ENCODE measurements at regions not wholly inside any gene's neighbourhood (a gene's known extent, or its start where the extent isn't known, plus 50 kb on each side); places are given as distances from the start of the nearest gene placed in this dataset.
"Not testable (repeated sequence)": the region's sequence is repeated elsewhere in the genome, so short reads cannot be mapped to it uniquely, and the experiment has no call there.

DNA sequence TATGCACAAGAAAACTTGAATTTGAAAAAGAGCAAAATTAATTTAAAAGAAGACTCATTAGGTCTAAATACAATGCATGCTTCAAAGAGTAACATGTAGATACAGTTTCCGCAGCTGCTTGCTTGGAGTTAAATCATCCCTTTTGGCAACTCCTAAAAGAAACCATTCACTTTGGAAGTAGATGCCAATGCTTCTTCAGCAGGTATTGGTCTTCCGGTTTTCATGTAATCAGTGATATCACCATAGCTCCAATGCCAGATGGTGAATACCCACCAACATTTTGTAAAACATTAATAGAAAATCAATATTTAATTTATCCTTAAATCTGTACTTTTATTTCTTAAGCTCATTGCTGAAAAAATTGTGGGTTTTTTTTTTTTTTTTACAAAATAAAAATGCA, 381.1 kb upstream of the PHF14 start:
- DNase-seq = no peak

DNA sequence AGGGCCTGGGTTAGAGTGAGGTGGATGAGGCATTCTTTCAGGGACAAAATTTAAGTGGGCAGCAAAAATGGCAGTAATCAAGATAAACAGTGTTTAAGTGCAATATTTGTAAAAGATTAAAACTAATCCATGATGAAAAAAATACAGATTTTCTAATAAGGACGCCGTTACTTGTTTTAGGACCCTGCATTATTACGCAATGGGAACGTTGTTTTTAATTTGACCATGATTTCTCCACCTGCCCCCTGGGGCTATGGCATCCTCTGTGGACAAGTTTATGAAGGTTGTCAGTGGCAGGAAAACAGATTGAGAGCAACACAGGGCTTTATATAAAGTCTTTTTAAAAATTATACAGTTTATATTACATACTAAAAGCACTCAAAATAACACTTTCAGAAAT, 380.6 kb upstream of the PHF14 start:
- no peak for DNase-seq

DNA sequence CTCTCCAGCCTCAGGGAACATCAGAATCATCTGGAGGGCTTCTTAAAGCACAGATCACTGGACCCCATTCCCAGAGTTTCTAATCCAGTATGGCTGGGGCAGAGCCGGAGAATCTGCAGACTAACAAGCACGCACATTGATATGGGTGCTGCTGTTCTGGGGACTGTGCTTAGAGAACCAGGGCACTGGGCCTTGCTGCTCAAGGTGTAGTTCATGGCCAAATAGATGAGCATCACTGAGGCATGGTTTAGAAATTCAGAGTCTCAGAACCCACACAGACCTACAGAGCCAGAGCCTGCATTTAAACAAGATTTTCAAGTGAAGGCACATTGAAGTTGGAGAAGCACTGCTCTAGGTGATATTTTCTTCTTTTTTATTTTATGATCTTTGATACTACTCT, 376.8 kb upstream of the PHF14 start:
- DNase-seq = no peak

DNA sequence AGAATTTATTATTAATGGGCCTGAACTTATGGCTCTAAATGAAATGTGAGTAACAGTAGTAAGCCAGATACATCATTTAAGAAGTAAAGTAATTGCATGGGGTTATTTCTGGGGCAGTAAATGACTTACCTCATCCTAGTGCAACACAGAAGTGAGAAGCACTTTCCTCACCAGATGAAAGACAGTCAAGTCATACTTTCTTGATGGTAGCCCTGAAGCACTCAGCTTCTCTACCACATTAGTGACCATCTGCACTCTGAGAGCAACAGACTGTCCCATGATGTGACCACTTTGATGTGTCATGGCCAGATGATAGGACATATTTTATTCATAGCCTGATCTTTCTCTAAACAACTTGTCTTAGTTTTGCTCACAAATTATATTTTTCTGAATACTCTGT, 369.5 kb upstream of the PHF14 start:
- DNase-seq = no peak

DNA sequence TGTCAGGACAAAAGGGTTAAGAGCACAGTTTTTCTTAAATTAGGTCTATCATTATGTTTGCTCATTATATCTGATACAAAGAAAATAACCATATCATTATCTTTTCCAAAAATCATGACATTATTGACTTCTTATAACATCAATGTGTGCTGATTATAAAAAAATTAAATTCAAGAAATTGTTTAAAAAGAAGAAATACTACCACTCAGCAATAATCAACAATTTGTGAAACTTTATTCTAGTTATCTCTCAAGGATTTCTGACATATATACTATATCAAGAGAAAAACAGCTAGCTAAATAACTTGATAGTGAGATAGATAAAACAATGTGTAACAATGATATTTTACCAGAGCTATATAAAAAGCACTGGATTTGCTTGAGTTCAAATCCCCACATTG, 360.7 kb upstream of the PHF14 start:
- DNase-seq = no peak

DNA sequence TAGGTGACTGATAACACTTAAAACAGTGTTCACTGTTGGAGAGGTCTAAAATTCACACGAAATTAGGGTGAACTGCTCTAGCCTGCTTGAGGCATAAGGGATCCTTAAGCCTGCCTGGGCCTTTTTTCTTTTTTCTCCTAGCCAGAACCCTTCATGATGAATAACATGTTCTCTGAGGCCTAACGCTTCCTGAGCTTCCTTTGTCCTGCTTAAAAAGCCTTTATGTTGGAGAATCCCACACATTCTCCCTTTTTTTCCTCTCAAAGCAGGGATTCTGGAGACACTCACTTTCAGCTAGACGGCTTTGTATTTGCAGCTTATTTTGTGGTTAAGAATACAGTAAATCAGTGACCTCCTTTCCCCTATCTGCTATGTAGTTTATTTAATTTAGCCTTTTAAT, 354.7 kb upstream of the PHF14 start:
- DNase-seq = no peak

DNA sequence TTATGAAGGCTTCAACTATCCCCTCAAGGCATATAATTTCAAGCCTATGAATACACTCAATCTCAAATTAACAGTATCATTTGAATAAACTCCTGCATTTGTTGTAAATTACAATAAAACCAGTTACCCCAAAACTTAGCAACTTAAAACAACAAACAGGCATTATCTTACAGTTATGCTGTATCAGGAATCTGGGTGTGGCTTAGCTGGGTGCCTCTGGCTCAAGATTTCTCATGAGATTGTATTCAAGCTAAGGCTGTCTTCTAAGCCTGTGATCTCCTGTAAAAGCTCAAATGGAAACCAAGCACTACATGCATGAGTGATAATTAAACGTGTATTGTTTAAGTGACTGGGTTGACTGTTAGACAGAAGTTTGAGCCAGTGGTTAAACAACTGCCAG, 341.0 kb upstream of the PHF14 start:
- DNase-seq = no peak

DNA sequence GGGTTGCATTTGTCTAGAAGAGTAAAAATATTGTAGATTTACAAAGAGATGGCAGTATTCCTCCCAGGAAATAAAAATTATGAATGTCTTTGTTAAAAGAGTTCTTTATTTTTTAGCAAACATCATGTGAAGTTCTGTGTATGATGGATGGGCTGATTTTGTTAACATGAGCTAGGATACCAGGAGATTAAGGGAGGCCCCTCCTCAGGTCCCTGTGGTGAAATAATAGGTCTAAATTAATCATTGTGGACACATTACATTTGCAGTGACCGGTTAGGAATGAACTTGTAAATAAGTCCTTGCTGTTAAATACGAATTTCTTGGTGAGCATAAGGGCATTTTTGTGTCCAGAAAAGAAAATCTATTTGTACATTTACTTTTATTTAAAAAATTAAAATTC, 339.4 kb upstream of the PHF14 start:
- DNase-seq = no peak

DNA sequence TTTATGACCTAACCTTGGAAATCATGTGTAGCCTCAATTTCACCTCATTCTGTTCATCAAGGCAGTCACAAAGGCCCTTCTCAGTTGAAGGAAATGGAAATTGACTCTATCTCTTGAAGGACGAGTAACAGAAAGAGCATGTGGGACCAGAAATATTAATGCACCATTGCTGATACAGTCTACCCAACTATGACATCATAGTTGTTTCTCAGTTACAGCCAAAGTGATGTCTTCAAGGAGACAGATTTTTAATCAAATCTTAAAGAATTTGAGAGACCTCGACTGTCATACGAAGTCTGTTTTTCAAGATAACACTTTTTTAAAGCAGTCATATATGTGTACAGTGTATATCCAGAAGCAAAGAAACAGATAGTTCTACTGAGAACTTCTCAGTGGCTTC, 335.7 kb upstream of the PHF14 start:
- no peak for DNase-seq

DNA sequence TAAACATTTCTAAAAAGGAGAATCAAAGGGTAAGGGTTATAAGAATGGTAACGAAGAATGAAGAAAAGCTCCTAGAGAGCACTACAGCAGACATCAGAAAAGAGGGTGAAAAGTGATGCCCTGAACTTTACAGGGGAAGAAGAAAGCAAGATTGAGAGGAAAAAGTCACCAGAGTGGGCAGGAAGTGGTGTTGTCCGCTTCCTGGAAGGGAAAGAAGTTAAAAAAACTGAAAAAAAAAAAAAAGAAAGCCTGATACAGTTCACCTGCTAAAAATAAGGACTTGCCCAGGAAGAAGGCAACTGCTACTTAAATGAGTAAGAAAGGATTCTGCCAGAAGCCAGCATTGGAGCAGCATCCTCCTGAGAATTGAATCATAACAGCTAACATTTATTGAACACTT, 330.1 kb upstream of the PHF14 start:
- DNase-seq = no peak

DNA sequence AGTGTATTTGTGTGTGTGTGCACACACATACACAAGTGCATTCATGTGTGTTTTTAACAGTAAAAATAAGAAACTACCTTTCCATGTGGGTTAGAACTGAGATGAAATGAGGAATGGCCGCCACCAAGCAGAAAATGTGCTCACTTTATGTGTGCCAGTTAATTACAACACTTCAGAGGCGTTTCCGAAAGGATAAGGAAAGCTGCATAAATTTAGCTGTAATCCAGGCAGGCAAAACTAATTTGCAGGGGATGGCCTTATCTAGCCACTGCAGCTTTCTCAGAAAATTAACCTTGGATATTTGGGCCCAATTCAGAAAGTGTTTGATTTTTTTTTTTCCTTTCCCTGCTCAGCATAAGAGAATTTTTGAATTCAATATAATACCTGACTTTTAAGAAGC, 328.8 kb upstream of the PHF14 start:
- peak; percentile 4 for DNase-seq

DNA sequence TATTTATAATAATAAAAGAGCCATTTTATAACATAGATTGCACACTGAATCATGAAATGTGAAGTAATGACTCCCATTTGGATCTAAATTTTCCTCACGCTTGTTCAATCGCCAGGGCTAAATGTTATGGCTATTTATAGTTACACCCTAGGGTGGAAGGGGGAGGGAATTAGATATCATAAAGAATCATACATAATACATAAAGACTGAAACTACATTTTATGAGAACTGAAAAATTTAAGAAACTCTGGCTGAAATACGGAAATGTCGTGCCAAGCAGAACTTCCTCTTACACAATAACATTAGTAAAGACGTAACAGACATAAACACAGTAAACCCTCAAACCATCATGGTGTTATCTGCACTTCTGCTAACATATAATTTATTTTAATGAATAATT, 327.5 kb upstream of the PHF14 start:
- DNase-seq = no peak

DNA sequence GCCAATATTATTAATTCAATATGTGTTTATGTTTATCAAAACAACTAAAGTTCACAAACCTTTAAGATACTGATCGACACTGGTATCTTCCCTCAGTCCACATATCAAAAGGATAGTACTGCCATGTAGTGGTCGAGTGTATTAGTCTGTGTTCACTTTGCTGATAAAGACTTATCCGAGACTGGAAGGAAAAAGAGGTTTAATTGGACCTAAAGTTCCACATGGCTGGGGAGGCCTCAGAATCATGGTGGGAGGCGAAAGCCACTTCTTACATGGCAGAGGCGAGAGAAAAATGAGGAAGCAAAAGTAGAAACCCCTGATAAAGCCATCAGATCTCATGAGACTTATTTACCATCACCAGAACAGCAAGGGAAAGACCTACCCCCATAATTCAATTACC, 325.4 kb upstream of the PHF14 start:
- DNase-seq = no peak

DNA sequence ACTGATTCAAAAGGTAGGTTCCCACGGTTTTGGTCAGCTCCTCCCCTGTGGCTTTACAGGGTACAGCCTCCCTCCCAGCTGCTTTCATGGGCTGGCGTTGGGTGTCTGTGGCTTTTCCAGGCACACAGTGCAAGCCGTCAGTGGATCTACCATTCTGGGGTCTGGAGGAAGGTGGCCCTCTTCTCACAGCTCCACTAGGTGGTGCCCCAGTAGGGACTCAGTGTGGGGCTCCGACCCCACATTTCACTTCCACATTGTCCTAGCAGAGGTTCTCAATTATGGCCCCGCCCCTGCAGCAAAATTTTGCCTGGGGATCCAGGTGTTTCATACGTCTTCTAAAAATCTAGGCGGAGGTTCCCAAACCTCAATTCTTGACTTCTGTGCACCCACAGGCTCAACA, 324.6 kb upstream of the PHF14 start:
- DNase-seq = not testable (repeated sequence)

DNA sequence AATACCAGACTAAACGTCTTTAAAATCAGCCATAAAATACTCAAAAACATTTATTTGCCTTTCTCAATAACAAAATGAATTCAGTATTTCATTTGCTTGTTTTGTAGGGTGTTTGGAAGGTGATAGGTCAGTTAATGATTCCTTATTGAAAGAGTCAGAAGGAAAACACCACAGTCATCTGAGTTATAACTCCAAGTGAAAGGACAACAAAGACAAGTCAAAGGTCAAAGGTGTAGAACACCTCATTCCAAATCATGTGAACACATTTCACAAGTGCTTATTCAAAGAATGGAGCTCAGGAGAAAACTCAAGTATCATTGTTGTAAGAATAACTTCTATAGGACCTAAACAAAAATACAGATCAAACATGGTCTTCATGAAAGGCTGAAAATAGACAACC, 318.6 kb upstream of the PHF14 start:
- DNase-seq = no peak

DNA sequence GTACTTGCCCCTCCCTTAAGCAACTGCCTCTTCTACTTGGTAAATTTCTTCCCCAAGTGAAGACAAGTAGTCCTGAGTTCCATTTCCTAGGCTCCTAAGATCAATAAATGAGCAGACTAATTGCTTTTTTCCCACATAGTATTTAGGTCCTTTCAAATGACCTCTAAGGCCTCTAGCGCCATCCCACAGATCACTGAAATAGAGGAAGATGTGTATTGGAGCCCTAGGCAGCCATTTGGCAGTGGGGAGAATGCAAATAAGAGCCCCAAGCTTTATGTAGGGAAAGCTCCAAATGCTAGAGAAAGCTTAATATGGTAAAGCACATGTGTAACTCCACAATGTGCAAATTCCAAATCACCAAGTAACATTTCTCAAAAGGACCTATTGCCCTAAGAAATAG, 316.5 kb upstream of the PHF14 start:
- DNase-seq = no peak

DNA sequence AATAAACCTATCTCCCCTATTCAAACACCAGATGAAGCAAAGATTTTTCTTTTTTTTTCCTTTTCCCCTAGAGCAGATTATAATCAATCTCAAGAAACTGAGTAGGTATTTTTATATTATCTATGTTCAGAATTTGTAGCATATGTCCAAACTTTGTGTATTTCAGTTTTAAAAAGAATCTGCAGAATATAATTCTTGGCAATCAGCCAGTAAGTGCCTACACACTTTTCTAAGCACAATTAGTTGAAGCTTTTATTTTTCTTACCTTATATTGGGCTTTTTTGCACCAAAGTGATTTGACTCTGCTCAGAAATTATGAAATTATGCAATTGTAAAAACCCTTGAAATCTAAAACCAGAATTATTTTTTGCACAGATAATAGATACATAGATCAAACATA, 315.8 kb upstream of the PHF14 start:
- DNase-seq = no peak

DNA sequence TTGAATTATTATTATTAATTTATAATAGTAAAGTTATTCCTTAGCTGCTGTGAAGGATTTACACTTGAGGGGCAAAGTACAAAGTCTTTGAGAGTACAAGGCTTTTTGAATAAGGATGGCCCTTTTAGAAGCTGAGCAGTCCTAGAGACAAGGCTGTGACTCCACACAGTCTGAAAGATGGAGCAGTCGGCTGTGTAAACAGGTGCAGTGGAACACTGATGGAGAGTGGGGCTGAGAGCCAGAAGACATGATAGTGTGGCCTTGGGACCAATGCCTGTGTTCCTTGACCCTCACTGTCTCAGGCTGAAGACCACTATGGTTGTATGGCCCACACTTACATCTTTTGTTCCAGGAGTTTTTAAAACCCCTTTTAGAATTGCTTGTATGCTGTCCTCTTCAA, 311.2 kb upstream of the PHF14 start:
- DNase-seq = no peak

DNA sequence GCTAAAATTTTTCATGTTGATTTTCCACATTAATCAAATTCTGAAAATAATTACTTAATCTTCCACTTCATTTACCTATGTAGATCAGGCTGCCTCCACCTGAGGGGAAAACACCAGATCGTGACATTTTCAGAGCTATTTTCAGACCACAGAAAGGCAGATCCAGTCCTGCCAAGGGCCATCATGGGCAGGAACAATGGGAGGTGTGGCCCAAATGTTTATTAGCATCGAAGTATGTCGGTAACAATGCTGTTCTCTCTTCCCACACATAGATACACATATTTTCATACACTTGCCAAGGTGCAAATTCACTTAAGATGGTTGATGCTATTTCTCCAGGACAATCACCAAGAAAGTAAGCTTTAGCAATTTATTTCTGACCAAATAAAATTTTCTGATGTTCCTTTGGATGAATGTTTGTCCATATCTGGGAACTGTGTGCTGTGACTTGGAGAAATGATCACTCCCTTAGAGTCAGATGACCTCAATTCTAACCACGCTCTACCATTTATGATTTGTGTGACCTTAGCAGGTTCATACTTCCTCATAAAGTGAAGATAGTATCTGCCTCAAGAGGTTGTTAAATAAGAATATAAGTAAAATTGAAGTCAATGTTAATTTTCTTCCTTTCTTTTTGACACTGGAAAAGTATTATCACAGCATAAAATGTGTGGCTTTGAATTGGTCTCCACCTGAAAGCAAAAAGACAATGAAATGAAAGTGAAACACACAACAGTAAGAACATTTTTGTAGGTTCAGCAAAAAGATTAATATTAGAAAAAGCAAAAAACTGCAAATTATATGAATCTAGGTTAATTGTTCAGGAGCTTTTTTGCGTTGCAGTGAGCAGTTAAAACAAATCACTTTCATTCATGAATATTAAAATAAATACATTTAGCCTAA, 310.4 kb upstream of the PHF14 start:
- DNase-seq = no peak

DNA sequence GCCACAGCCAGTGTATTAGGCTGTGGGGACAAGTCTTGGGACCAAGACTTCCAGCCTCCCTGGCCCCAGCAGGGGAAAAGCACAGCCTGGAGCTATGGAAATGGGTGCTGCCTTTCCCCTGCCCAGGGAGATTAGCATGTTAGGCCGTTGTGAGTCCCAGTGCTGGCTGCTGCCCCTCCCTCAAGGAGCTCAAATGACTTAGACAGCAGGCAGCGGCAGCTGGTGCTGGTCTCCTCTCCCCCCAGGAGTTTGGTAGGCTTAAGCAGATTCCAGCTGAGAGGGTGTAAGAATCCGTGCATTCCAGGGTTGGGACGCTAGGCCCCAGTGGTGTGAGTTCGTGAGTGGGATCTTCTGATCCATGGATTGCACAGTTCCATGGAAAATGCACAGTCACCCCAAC, 301.5 kb upstream of the PHF14 start:
- no peak for DNase-seq

DNA sequence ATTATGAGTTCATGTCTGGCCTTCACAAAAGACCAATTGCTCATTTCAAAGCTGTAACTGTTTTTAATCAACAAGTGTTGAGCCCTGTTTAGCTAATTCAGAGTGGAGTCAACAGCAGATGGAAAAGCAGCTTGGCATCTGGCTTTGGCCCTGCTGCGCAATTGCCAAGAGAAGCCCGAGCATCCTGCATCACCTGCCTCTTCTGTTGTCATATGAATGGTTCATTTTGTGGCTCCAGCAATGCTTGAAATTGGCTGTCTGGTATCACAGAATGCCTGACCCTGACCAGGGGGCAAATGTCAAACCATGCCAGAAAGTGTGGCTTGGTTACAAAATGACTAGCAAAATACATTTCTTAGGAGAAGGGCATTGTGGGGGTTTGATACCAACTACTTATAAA, 296.5 kb upstream of the PHF14 start:
- DNase-seq = no peak

DNA sequence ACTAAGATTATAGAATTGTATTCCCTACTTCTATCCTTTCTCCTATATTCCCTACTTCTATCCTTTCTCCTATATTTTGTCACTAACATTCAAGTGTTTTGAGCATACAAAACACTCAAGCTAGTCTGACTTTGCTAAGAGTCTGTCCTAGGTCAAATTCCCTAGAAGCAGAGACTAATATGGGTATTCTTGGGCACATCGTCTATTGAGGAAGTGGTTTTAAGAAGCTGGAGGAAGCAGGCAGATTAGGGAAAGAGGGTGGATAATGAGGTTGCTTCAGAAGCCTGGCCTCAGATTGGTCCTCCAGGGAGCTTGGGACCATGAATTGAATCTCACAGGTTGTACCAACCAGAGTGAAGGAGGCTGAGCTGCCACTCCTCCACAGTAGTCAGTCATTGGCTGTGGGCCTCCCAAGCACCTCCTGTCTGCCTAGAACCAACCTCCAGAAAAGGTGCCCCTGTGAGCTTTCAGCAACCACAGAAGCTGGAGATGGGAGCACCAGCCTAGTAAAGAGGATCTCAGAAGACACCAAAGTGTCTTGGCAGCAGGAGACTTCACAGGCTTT, 295.9 kb upstream of the PHF14 start:
- DNase-seq = no peak

DNA sequence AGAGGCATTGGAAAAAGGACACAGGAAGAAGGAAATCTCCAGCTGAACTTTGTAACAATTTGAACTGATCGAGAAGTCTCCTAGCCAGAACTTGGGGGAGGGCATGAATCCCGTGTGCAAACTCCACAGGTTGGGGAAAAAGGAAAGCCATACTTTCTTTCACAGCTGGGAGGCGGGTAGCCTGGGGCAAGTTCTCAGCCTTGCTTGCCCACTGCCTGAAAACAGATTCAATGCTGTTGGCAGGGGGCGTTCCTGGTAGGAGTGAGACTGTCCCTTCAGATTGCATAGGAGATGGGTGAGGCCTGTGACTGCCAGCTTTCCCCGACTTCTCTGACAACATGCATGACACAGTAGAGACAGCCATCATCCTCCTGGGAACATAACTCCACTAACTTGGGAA, 289.1 kb upstream of the PHF14 start:
- DNase-seq = no peak

DNA sequence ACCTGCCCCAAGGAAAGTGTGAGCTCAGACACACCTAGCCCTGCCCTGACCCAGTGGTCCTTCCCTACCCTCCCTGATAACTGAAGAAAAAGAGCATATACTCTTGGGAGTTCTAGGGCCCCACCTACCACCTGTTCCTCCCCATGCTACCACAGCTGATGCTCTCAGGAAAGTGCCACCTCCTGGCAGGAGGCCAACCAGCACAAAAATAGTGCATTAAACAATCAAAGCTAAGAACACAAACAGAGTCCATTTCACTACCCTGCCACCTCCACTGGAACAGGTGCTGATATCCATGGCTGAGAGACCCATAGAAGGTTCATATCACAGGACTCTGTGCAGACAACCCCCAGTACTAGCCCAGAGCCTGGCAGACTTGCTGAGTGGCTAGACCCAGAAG, 288.6 kb upstream of the PHF14 start:
- DNase-seq = no peak
